ENCODE measurements at regions not wholly inside any gene's neighbourhood (a gene's known extent, or its start where the extent isn't known, plus 50 kb on each side); places are given as distances from the start of the nearest gene placed in this dataset.
"Not testable (repeated sequence)": the region's sequence is repeated elsewhere in the genome, so short reads cannot be mapped to it uniquely, and the experiment has no call there.

- no peak for DNase-seq
These were observed 185.9 kb upstream of the SULF2 start for GRCh38 chr20:47971058-47971791.

GRCh38 chr20:47970282-47970903, 185.1 kb upstream of the SULF2 start:
- no peak for DNase-seq

- DNase-seq: no peak
These were observed 184.1 kb upstream of the SULF2 start for GRCh38 chr20:47969426-47969825.

DNA sequence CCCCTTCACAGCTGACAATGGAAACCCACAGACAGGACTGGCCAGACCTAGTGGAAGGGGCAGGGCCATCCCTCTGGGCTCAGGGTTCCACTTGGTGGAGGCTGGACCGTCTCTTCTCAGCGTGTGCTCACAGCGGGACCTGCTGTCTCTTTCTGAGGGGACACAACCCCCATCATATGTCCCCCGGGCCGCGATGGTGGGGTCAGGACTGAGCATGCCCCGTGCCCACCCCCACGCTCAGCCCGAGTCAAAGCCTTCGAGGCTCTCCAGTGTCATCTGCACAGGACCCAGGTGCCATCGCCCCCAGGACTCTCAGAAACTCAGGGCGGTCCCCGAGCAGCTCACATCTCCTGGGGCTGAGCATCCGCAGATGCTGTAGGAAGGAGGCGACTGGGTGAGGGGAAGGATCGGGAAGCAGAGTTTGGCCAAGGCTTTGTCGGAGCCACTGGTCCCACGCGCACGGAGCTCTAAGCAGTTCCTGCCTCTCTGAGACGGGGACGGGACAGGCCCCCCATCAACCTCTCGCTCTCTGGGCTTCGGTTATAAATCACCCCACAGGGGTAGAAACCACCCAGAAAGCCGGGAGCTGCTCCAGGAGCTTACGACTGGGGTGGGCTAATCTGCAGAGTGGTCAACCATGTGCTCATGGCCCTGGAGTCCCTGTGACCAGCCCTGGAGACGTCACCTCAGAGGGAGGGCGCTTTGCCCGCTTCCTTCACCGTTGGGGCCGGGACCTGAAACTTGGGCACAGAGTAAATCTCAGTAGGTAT, 183.4 kb upstream of the SULF2 start:
- no peak for DNase-seq

DNA sequence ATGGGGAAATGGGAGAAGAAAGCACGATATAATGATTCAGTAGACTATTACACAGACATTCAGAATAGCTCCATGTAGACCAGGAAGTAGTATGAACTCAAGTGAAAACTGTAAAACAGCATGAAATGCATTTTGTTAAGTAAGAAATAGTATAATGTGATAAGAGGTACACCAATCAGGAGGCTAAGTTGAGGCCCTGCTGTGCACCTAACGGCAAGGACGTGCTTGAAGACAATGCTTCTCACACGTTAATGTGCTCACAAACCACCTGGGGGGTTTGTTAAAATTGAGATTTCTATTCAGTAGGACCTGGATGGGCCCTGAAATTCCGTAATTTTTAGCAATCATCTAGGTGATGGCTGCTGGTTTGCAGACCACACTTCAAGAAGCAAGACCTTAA, 178.9 kb upstream of the SULF2 start:
- no peak for DNase-seq

DNA sequence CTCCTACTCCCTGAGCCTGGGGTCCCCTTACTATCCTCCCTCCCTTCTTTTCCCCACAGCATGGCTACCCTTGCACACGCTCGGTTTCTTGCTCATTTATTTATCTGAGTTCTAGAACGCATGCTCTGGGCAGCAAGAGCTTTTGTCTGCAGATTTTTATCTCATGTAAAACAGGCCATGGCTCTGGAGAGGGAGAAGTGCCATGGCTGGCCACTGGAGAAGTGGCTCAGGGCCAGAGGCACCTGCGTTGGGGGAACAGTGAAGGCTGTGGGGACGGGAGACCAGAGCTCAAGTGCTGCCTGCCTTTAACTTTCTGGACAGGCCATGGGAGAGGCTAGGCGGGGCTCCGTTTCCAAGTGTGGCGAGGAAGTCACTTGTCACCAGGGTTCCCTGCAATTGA, 177.7 kb upstream of the SULF2 start:
- no peak for DNase-seq

- DNase-seq: no peak
These were observed 177.1 kb upstream of the SULF2 start for GRCh38 chr20:47962286-47962963.

DNA sequence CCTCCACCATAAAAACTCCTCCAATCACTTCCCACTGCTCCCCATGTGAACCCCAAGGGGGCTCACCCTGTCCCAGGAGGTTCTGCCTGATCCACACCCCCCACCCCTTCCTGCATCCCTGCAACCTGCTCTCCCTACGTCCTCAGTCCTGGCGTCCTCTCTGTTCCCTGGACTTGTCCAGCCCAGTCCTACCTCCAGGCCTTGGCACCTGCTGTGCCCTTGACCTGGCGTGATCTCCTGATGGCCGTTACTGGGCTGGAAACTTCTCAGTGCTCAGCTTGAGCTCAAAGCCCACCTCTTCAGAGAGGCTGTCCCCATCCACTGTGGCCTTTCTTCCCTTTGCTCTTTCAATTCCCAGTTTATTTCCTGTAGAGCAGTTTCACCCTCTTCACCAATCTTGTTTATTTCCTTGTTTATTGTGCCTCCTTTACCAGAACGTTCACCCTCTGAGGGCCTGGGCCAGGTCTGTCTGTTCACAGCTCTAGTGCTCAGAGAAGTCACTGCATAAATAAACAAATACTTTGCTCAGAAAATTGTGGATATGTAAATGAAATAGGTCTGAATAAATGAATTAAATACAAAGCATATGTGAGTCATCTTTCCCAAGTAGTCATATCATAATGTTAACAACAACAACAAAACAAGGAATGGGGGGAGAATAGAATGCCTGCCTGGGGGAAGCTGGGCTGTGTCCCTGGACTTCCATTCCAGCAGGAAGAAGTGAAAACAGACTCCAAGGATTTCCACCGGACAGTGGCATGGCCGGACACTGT, 175.7 kb upstream of the SULF2 start:
- no peak for DNase-seq

DNA sequence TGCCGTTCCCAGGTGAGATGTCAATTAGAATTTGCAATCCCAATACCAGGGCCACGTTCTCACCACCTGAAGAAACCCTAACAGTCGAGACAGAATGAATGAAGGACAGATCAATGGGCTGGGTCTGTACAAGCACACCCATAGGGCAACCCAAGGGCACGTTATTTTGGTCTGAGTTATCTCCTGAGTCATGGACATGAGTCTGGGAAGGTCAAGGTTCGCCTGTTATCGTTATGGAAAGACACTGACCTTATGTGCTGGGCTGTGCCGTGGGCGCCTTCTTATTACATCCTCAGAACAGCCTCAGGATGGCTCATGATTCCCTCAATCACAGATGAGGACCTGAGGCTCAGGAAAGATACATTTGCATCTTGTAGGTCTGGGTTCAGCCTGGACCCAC, 175.0 kb upstream of the SULF2 start:
- no peak for DNase-seq

- DNase-seq: not testable (repeated sequence)
These were observed 172.9 kb upstream of the SULF2 start for GRCh38 chr20:47957989-47958801.

DNA sequence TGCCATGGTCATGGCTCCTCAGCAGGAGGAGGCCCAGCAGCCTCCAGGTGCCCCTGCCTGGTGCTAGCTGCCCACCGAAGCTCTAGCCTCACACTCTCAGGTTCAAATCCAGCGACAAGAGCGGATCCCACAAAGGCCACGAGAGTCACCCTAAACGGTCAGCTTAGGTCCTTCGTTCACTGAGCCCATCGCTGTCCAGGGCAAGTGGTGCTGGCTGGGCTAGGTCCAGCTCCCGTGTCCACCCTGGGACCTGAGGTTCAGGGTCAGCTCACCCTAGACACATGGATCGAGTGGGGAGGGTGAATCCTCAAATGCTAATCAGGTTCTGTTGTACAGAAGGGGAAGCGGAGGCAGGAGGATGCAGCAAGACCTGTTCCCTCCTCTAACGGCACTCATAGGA, 171.9 kb upstream of the SULF2 start:
- no peak for DNase-seq

DNA sequence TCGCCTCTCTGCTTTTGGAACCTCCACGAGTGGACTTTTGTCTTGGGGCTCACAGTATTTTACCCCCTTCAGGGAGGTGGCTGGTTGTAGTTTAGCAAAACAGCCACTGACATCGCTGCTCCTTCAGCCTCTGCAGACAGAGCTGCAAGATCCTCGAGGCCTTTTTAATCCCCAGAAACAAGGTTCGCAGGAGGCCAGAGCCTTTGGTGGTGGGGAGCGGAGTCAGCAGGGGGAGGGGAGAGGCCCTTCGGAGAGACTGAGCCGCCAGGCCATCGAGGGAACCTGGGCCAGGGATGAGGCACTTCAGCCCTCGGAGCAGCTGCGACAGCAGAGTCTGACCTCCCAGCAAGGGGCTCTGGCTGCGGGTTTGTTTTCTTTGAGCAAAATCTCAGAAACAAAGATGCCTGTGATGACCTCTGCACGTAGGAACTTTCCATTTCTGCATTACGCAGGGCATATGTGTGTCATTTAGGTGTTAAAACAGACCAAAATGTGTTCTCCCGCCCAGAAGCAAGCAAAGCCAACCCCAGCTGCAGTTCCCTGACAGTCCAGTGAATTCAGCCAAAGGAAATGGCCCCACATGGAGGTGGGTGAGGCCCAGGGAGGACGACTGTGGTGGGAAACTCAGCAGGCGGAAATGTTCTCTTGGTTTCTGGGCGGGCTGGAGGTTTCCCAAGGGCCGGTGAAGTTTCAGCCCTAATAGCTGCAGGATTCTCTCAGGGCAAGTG, 171.2 kb upstream of the SULF2 start:
- DNase-seq: no peak

DNA sequence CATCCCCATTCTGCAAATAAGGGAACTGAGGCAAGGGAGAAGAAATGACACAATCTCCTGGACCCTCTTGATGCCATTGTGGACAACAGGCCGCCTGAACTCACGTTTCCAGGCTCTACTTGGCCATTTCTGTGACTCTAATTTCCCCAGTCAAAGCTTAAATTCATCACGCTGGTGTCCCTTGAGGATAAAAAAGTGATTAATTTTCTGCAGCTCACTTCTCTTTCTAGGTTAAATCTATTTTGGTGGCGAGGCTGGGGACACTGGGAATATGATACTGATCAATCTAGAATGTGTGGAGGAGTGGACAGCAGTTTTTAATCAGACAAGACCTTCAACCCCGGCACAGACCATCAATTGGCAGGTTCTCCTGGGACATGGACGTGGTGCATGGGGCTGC, 168.2 kb upstream of the SULF2 start:
- DNase-seq: no peak

- no peak for DNase-seq
These were observed 166.8 kb upstream of the SULF2 start for GRCh38 chr20:47952023-47952564.

DNA sequence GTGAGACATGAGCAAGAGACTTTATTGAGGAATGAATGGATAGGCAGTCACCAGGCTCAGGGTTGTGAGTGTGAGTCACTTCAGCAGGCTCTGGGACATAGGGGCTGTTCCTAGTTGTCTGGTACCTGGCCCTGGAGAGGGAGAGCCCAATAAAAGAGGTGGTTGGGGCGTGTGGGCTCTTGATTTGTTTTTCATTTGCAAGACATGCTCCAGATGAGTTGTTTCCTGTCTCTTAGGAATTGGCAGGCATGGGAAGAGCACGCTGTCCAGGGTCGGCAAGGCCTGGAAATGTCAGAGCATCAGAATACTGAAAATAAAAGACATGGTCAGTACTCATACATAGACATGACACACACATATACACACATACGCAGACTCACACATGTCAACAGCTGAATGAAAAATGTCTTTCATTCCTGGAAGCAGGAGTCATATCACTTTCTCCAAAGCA, 166.3 kb upstream of the SULF2 start:
- DNase-seq: no peak

DNA sequence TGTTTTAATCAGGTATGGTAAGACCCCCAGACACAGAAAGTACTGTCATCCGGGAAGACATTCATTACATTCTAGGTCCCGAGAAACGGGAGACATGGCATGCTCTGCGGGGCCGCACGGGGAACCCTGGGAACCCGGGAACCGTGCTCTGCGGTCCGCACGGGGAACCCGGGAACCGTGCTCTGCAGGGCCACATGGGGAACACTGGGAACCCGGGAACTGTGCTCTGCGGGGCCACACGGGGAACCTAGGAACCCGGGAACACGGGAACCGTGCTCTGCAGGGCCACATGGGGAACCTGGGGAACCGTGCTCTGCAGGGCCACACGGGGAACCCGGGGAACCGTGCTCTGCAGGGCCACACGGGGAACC, 165.6 kb upstream of the SULF2 start:
- no peak for DNase-seq

DNA sequence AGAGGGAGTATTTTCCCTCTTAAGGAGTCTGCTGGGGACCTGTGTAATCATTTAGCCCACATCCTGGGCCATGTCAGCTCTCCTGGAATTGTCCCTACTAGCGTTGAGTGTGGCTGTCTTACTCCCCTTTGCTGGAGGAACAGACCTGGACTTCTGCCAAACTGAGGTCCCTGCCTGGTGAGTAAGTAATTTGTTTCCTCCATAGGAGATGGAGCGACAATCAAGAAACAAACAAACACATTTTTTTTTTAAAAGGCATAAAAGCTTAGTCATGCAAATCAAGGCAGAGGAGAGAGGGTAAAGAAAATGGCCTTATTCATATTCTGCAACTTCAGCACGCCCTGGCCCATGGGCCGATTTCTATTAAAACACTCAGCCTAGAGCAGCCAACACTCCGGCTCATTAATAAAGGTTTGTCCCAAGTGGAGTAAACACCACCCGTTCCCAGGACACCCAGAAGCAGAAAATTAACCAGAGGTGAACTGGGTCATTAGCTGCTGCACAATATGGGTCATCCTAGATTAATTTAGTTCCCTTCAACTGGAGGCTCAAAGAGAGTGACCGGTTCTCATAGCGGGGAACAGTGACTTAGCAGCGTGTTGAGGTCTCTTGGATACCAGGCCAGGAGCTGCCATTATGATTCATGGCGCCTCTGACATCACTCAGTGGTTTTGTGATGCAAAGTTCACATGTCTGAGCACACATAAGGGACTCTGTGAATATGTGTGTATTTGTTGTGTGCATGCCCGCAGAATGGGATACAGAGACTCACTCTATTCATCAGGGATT, 165.0 kb upstream of the SULF2 start:
- no peak for DNase-seq

GRCh38 chr20:47949230-47949629, 163.9 kb upstream of the SULF2 start:
- no peak for DNase-seq

GRCh38 chr20:47944682-47945081, 159.4 kb upstream of the SULF2 start:
- no peak for DNase-seq

GRCh38 chr20:47941869-47942268, 156.6 kb upstream of the SULF2 start:
- DNase-seq: no peak

Data from activated CD4-positive, alpha-beta T cell treated with anti-CD3 and anti-CD28 coated beads, Interleukin-2, amount 50 U/mL, for 4 hours (primary cell).